GM23338 (cell line): ENCODE measurements at regions not wholly inside any gene's neighbourhood (a gene's known extent, or its start where the extent isn't known, plus 50 kb on each side); places are given as distances from the start of the nearest gene placed in this dataset.
A peak's percentile ranks its signal among the peaks of the same experiment; 100 is the strongest.

Experiments
- ATAC-seq: fragments of 200-7000 bp; cut with Tn5 transposase; 3 replicates; pipeline ENCODE4 v1.9.1; 2020
- DNase-seq: peaks from one replicate; pipeline ENCODE4 v3.0.0-alpha.2; 2015; ENCODE audit warnings: low spot score
- H2AFZ ChIP-seq: fragments of 200-600 bp; sonication (generic); 2 replicates; pipeline ENCODE4 v1.8.0; 2016; ENCODE audit warnings: antibody characterized with exemption, mild to moderate bottlenecking, moderate library complexity
- H3F3A ChIP-seq: fragments of 200-600 bp; sonication (generic); replicated peaks from 2 replicates; pipeline ENCODE4 v1.8.0; 2017; ENCODE audit warnings: antibody characterized with exemption, mixed run types, low read depth
- H3K27ac ChIP-seq: fragments of 200-600 bp; sonication (generic); 2 replicates; pipeline ENCODE4 v1.6.1; 2016; ENCODE audit warnings: low read depth
- H3K27me3 ChIP-seq: fragments of 200-600 bp; sonication (generic); 2 replicates; pipeline ENCODE4 v1.8.0; 2016; ENCODE audit warnings: mild to moderate bottlenecking, mixed run types, moderate library complexity; ENCODE audit not compliant: insufficient read depth
- H3K36me3 ChIP-seq: fragments of 200-600 bp; sonication (generic); 2 replicates; pipeline ENCODE4 v1.8.0; 2016; ENCODE audit warnings: mild to moderate bottlenecking; ENCODE audit not compliant: insufficient read depth
- H3K4me1 ChIP-seq: fragments of 200-600 bp; sonication (generic); 2 replicates; pipeline ENCODE4 v1.8.0; 2016; ENCODE audit warnings: mild to moderate bottlenecking, moderate library complexity; ENCODE audit not compliant: insufficient read depth
- H3K4me2 ChIP-seq: fragments of 200-600 bp; sonication (generic); 2 replicates; pipeline ENCODE4 v1.7.1; 2017; ENCODE audit warnings: mixed run types
- H3K4me3 ChIP-seq: fragments of 200-600 bp; sonication (generic); 2 replicates; pipeline ENCODE4 v1.6.1; 2016; ENCODE audit warnings: mixed run types
- H3K79me2 ChIP-seq: fragments of 200-600 bp; sonication (generic); replicated peaks from 2 replicates; pipeline ENCODE4 v1.8.0; 2017; ENCODE audit warnings: mild to moderate bottlenecking; ENCODE audit not compliant: insufficient read depth
- H3K9me2 ChIP-seq: fragments of 200-600 bp; sonication (generic); 2 replicates; pipeline ENCODE4 v1.8.0; 2017; ENCODE audit not compliant: insufficient read depth
- H4K20me1 ChIP-seq: fragments of 200-600 bp; sonication (generic); replicated peaks from 2 replicates; pipeline ENCODE4 v1.8.0; 2017; ENCODE audit warnings: mild to moderate bottlenecking; ENCODE audit not compliant: insufficient read depth
- H3K27ac Mint-ChIP-seq: 2 replicates; pipeline ENCODE4 v1.8.0; 2020; ENCODE audit warnings: inconsistent platforms, mild to moderate bottlenecking, moderate library complexity, mixed read lengths
- H3K27me3 Mint-ChIP-seq: 3 replicates; pipeline ENCODE4 v1.8.0; 2022; ENCODE audit warnings: low read depth, mild to moderate bottlenecking, moderate library complexity, mixed read lengths, inconsistent platforms; ENCODE audit not compliant: insufficient read depth, poor library complexity
- H3K36me3 Mint-ChIP-seq: 3 replicates; pipeline ENCODE4 v1.8.0; 2021; ENCODE audit warnings: low read depth, mild to moderate bottlenecking, inconsistent platforms, moderate library complexity, mixed read lengths
- H3K4me1 Mint-ChIP-seq: 3 replicates; pipeline ENCODE4 v1.8.0; 2020; ENCODE audit warnings: mild to moderate bottlenecking, inconsistent platforms, mixed read lengths
- H3K4me3 Mint-ChIP-seq: 3 replicates; pipeline ENCODE4 v1.8.0; 2021; ENCODE audit warnings: moderate library complexity, mild to moderate bottlenecking, inconsistent platforms, mixed read lengths
- H3K9me3 Mint-ChIP-seq: 3 replicates; pipeline ENCODE4 v1.8.0; 2020; ENCODE audit warnings: moderate library complexity, mild to moderate bottlenecking, inconsistent platforms, mixed read lengths
- CREB1 ChIP-seq: fragments of 250-450 bp; sonication (Bioruptor Pico); IDR thresholded peaks from 2 replicates; pipeline ENCODE4 v1.5.0; 2020; ENCODE audit warnings: low read depth, mild to moderate bottlenecking, moderate library complexity
- CTCF ChIP-seq, 2 experiments: fragments of 200-600 bp in 1 of 2; sonication (generic) in 1 of 2; conservative IDR thresholded peaks; 2 replicates each; pipeline versions ENCODE4 v1.5.1 to v1.6.1; 2016 to 2017; ENCODE audit warnings: antibody characterized with exemption in 2 of 2, low read depth in 2 of 2, mild to moderate bottlenecking in 2 of 2, moderate library complexity in 1 of 2
- ETS1 ChIP-seq: IDR thresholded peaks from 2 replicates; pipeline ENCODE4 v1.6.1; 2016; ENCODE audit warnings: antibody characterized with exemption
- JUNB ChIP-seq: IDR thresholded peaks from one replicate; pipeline ENCODE4 v1.6.1; 2016; ENCODE audit warnings: antibody characterized with exemption; ENCODE audit not compliant: unreplicated experiment
- NANOG ChIP-seq: IDR thresholded peaks from 2 replicates; pipeline ENCODE4 v1.6.1; 2016; ENCODE audit warnings: antibody characterized with exemption, borderline replicate concordance
- POLR2AphosphoS5 ChIP-seq: IDR thresholded peaks from 2 replicates; pipeline ENCODE4 v1.6.1; 2016; ENCODE audit warnings: antibody characterized with exemption, low read depth
- ZNF114 ChIP-seq: fragments of 250-450 bp; sonication (Bioruptor Pico); IDR thresholded peaks from 2 replicates; pipeline ENCODE4 v1.5.0; 2020; ENCODE audit warnings: mild to moderate bottlenecking, moderate library complexity
- TF ChIP-seq, protein P1 (sequence below): fragments of 250-450 bp; sonication (Bioruptor Pico); IDR thresholded peaks from 2 replicates; pipeline ENCODE4 v1.5.0; 2020; ENCODE audit warnings: mild to moderate bottlenecking, moderate library complexity

DNA sequence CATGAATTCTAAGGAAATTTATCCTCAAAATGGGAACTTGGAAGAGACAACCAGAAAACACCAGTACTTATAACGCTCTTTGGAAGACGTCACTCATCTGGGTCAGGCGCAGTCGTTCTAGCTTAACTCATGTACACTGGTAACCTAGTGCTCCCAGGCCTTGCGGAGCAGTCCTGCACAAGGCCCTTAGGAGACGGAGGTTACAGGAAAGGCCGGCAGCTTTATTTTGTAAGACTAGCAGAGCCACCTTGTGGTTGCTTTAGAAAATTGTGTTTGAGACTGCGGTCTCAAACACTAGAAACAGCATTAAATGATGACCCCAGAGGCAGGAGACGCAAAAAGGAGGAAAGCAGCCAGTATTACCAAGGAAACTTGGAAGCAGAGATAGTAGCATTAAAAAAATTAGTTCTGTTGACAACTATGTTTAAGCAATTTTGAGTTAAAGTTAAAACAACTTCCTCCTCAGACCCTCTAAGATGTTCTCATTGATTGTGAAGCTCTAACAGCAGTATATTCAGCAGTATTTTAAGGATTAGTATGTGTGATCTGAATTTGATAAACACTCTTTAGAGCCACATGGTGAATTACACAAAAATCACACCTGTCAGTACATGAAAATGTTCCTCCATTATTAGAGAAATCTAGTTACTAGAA, 141.9 kb upstream of the C2CD4B start:
- no peaks in the 10 kb centered on the region for H3K27me3 ChIP-seq
- H3K27me3 Mint-ChIP-seq: no peaks in the 10 kb centered on the region
- H3K4me2 ChIP-seq: no peak overlapping the region
- TF ChIP-seq ETS1 (no peak), ZNF114 (no peak), CTCF (conservative IDR thresholded peaks at IDR 0.05; ENCODE audit: low read depth in 2 of 2) (peak; percentile 76 to 84), JUNB (no peak)
- no peaks in the 10 kb centered on the region for H3K9me2 ChIP-seq
- no peak overlapping the region for H3K4me3 ChIP-seq
- H3F3A ChIP-seq: no peaks in the 10 kb centered on the region
- no peak overlapping the region for H2AFZ ChIP-seq
- H3K79me2 ChIP-seq: no peaks in the 10 kb centered on the region
- H3K27ac Mint-ChIP-seq: no peak overlapping the region
- H4K20me1 ChIP-seq: no peaks in the 10 kb centered on the region
- H3K4me3 Mint-ChIP-seq: no peak overlapping the region
- H3K36me3 ChIP-seq: no peaks in the 10 kb centered on the region
- peaks cover 5% of the 10 kb centered on the region; the same call in 2 of the 3 replicates for H3K4me1 Mint-ChIP-seq
- H3K27ac ChIP-seq: no peak overlapping the region
- ATAC-seq (peak; percentile 100), DNase-seq (peak; percentile 96)
- no peaks in the 10 kb centered on the region for H3K36me3 Mint-ChIP-seq
- no peaks in the 10 kb centered on the region for H3K4me1 ChIP-seq
- H3K9me3 Mint-ChIP-seq: peaks cover 5% of the 10 kb centered on the region; the same call in 2 of the 3 replicates

GRCh38 chr15:62307551-62307950, 142.5 kb upstream of the C2CD4B start:
- Histone ChIP-seq H3K9me2 (no peaks in the 10 kb centered on the region), H3K4me2 (no peak overlapping the region), H2AFZ (no peak overlapping the region), H3K4me3 (no peak overlapping the region), H3K27me3 (no peaks in the 10 kb centered on the region), H3F3A (no peaks in the 10 kb centered on the region), H3K79me2 (no peaks in the 10 kb centered on the region), H3K4me1 (no peaks in the 10 kb centered on the region), H4K20me1 (no peaks in the 10 kb centered on the region), H3K36me3 (no peaks in the 10 kb centered on the region), H3K27ac (no peak overlapping the region)
- Mint-ChIP-seq H3K4me3 (no peak overlapping the region), H3K27ac (no peak overlapping the region), H3K36me3 (no peaks in the 10 kb centered on the region), H3K9me3 (peaks cover 10% of the 10 kb centered on the region; the same call in 2 of the 3 replicates), H3K27me3 (no peaks in the 10 kb centered on the region), H3K4me1 (peaks cover 5% of the 10 kb centered on the region; the same call in 2 of the 3 replicates)
- ATAC-seq (no peak), DNase-seq (no peak)
- no peak for TF ChIP-seq POLR2AphosphoS5
- no peak for TF ChIP-seq NANOG
- no peak for TF ChIP-seq ETS1
- no peak for TF ChIP-seq CREB1 (CRISPR knock-in tag)
- no peak for TF ChIP-seq CTCF (conservative IDR thresholded peaks at IDR 0.05; ENCODE audit: low read depth in 2 of 2)
- TF ChIP-seq, protein P1, sequence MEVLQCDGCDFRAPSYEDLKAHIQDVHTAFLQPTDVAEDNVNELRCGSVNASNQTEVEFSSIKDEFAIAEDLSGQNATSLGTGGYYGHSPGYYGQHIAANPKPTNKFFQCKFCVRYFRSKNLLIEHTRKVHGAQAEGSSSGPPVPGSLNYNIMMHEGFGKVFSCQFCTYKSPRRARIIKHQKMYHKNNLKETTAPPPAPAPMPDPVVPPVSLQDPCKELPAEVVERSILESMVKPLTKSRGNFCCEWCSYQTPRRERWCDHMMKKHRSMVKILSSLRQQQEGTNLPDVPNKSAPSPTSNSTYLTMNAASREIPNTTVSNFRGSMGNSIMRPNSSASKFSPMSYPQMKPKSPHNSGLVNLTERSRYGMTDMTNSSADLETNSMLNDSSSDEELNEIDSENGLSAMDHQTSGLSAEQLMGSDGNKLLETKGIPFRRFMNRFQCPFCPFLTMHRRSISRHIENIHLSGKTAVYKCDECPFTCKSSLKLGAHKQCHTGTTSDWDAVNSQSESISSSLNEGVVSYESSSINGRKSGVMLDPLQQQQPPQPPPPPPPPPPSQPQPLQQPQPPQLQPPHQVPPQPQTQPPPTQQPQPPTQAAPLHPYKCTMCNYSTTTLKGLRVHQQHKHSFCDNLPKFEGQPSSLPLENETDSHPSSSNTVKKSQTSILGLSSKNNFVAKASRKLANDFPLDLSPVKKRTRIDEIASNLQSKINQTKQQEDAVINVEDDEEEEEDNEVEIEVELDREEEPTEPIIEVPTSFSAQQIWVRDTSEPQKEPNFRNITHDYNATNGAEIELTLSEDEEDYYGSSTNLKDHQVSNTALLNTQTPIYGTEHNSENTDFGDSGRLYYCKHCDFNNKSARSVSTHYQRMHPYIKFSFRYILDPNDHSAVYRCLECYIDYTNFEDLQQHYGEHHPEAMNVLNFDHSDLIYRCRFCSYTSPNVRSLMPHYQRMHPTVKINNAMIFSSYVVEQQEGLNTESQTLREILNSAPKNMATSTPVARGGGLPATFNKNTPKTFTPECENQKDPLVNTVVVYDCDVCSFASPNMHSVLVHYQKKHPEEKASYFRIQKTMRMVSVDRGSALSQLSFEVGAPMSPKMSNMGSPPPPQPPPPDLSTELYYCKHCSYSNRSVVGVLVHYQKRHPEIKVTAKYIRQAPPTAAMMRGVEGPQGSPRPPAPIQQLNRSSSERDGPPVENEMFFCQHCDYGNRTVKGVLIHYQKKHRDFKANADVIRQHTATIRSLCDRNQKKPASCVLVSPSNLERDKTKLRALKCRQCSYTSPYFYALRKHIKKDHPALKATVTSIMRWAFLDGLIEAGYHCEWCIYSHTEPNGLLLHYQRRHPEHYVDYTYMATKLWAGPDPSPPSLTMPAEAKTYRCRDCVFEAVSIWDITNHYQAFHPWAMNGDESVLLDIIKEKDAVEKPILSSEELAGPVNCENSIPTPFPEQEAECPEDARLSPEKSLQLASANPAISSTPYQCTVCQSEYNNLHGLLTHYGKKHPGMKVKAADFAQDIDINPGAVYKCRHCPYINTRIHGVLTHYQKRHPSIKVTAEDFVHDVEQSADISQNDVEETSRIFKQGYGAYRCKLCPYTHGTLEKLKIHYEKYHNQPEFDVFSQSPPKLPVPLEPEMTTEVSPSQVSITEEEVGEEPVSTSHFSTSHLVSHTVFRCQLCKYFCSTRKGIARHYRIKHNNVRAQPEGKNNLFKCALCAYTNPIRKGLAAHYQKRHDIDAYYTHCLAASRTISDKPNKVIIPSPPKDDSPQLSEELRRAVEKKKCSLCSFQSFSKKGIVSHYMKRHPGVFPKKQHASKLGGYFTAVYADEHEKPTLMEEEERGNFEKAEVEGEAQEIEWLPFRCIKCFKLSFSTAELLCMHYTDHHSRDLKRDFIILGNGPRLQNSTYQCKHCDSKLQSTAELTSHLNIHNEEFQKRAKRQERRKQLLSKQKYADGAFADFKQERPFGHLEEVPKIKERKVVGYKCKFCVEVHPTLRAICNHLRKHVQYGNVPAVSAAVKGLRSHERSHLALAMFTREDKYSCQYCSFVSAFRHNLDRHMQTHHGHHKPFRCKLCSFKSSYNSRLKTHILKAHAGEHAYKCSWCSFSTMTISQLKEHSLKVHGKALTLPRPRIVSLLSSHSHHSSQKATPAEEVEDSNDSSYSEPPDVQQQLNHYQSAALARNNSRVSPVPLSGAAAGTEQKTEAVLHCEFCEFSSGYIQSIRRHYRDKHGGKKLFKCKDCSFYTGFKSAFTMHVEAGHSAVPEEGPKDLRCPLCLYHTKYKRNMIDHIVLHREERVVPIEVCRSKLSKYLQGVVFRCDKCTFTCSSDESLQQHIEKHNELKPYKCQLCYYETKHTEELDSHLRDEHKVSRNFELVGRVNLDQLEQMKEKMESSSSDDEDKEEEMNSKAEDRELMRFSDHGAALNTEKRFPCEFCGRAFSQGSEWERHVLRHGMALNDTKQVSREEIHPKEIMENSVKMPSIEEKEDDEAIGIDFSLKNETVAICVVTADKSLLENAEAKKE: no peak
